HCEC 1CT (cell line): ENCODE measurements at regions not wholly inside any gene's neighbourhood (a gene's known extent, or its start where the extent isn't known, plus 50 kb on each side); places are given as distances from the start of the nearest gene placed in this dataset.

ENCODE experiments used
- DNase-seq: peaks from one replicate; pipeline ENCODE4 v3.0.0-alpha.2; 2017

GRCh38 chrX:42946544-42947194, 168.7 kb upstream of the PPP1R2C start:
- no peak for DNase-seq

GRCh38 chrX:42948723-42949657, 171.0 kb upstream of the PPP1R2C start:
- no peak for DNase-seq

- DNase-seq = no peak
Observed at GRCh38 chrX:42951747-42952146, 173.8 kb upstream of the PPP1R2C start.

- no peak for DNase-seq
Observed at GRCh38 chrX:42952621-42953020, 174.7 kb upstream of the PPP1R2C start.

- DNase-seq = no peak
Observed at GRCh38 chrX:42954880-42955279, 176.9 kb upstream of the PPP1R2C start.

GRCh38 chrX:42955349-42955748, 177.4 kb upstream of the PPP1R2C start:
- no peak for DNase-seq

GRCh38 chrX:42967681-42968300, 189.8 kb upstream of the PPP1R2C start:
- no peak for DNase-seq

- no peak for DNase-seq
Observed at GRCh38 chrX:42973321-42973720, 195.4 kb upstream of the PPP1R2C start.

- no peak for DNase-seq
Observed at GRCh38 chrX:42975906-42976305, 197.9 kb upstream of the PPP1R2C start.

GRCh38 chrX:42976746-42977366, 198.9 kb upstream of the PPP1R2C start:
- no peak for DNase-seq

GRCh38 chrX:42978655-42979379, 200.9 kb upstream of the PPP1R2C start:
- DNase-seq = no peak

- no peak for DNase-seq
Observed at GRCh38 chrX:42988700-42989099, 210.7 kb upstream of the PPP1R2C start.

- DNase-seq = no peak
Observed at GRCh38 chrX:42992199-42992943, 214.4 kb upstream of the PPP1R2C start.

- no peak for DNase-seq
Observed at GRCh38 chrX:42996861-42997260, 218.9 kb upstream of the PPP1R2C start.

- no peak for DNase-seq
Observed at GRCh38 chrX:43000121-43000520, 222.2 kb upstream of the PPP1R2C start.

- no peak for DNase-seq
Observed at GRCh38 chrX:43002526-43003203, 224.7 kb upstream of the PPP1R2C start.

- no peak for DNase-seq
Observed at GRCh38 chrX:43003204-43003565, 225.2 kb upstream of the PPP1R2C start.

- DNase-seq = no peak
Observed at GRCh38 chrX:43003939-43004338, 226.0 kb upstream of the PPP1R2C start.

GRCh38 chrX:43005561-43005960, 227.6 kb upstream of the PPP1R2C start:
- DNase-seq = no peak

GRCh38 chrX:43008356-43008755, 230.4 kb upstream of the PPP1R2C start:
- no peak for DNase-seq

- no peak for DNase-seq
Observed at GRCh38 chrX:43016021-43016420, 238.1 kb upstream of the PPP1R2C start.
